OCI-LY3 (cell line): ENCODE measurements at regions not wholly inside any gene's neighbourhood (a gene's known extent, or its start where the extent isn't known, plus 50 kb on each side); places are given as distances from the start of the nearest gene placed in this dataset.

Source experiments
- CTCF ChIP-seq: fragments of 200-600, 300-600 bp; sonication (generic); IDR thresholded peaks from 2 replicates; pipeline ENCODE4 v1.5.1; 2014; ENCODE audit warnings: antibody characterized with exemption, low read length, low read depth
- EZH2phosphoT487 ChIP-seq: fragments of 200-600 bp; shearing (Covaris generic); IDR thresholded peaks from 2 replicates; pipeline ENCODE4 v1.6.1; 2018; ENCODE audit warnings: antibody characterized with exemption, mixed run types, low read depth

GRCh38 chr12:66803930-66804329 is 125.1 kb upstream of the GRIP1 start:
- TF ChIP-seq CTCF: no peak
- no peak for TF ChIP-seq EZH2phosphoT487
